Iris pigment epithelial cell (primary cell): ENCODE measurements at regions not wholly inside any gene's neighbourhood (a gene's known extent, or its start where the extent isn't known, plus 50 kb on each side); places are given as distances from the start of the nearest gene placed in this dataset.
"Not testable (repeated sequence)": the region's sequence is repeated elsewhere in the genome, so short reads cannot be mapped to it uniquely, and the experiment has no call there.

Source experiments
- DNase-seq: peaks from one replicate; pipeline ENCODE4 v3.0.0-alpha.2; 2011; ENCODE audit warnings: low read depth

GRCh38 chrX:116872931-116873330, 410.2 kb upstream of the CT83 start:
- peak; percentile 47 for DNase-seq

GRCh38 chrX:116863029-116863428, 400.3 kb upstream of the CT83 start:
- no peak for DNase-seq

GRCh38 chrX:116862340-116862739, 399.6 kb upstream of the CT83 start:
- DNase-seq, result no peak

GRCh38 chrX:116841290-116841689, 378.5 kb upstream of the CT83 start:
- no peak for DNase-seq

- no peak for DNase-seq
Observed at GRCh38 chrX:116827063-116827462, 364.3 kb upstream of the CT83 start.

- no peak for DNase-seq
Observed at GRCh38 chrX:116824785-116825184, 362.0 kb upstream of the CT83 start.

DNA sequence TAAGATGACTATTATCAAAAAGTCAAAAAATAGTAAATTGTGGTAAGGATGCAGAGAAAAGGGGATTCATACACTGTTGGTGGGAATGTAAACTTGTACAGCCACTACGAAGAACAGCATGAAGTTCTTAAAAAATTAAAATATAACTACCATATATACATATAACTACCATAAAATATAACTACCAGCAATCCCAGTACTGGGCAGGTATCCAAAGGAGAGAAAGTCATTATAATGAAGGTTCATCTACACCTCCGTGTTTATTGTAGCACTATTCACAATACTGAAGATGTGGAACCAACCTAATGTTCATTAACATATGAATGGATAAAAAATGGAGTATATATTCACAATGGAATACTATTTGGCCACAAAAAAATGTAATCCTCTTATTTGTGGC, 360.9 kb upstream of the CT83 start:
- DNase-seq, result no peak

GRCh38 chrX:116806288-116806802, 343.6 kb upstream of the CT83 start:
- DNase-seq, result no peak

DNA sequence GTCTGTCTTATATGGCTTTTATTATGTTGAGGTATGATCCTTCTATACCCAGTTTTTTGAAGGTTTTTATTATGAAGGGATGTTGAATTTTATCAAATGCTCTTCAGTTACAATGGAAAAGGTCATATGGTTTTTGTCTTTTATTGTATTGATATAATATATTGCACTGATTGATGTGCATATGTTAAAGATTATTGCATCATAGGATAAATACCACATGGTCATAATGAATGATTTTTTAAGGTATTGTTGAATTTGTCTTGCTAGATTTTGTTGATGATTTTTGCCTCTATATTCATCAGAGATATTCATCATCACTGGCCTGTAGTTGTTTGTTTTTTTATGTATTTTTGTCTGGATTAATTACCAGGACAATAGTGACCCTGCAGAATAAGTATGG, 339.2 kb upstream of the CT83 start:
- DNase-seq, result no peak

DNA sequence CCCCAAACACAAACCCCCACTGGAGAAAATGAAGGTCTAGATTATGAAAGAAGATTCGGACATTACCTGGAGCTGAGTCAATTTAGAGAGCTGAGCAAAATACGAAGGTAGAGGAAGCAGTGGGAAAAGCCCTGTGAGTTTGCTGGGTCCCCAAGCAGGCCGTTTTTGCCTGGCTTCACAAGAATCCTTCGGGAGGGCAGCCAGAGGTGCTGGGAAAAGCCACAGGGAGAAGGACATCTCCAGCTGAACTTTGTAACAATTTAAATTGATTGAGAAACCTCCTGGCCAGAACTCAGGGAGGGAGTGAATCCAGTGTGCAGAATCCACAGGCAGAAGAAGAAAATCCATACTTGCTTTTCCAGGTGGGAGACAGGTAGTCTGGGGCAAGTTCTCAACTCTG, 319.1 kb upstream of the CT83 start:
- DNase-seq, result no peak

GRCh38 chrX:116757491-116757890, 294.7 kb upstream of the CT83 start:
- no peak for DNase-seq

DNA sequence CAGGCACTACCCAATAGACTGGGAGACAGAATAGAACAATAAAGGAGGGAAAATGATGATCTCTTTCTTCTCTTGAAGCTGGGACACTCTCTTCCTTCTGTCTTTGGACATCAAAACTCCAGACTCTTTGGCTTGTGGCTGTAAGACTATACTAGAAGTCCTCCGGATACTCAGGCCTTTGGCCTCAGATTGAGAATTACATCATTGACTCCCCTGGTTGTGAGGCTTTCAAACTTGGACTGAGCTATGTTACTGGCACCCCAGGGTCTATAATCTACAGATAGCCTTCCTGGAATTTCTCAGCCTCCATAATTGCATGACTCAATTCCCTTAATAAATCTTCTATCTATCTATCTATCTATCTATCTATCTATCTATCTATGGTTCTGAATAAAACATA, 294.2 kb upstream of the CT83 start:
- DNase-seq, result no peak

DNA sequence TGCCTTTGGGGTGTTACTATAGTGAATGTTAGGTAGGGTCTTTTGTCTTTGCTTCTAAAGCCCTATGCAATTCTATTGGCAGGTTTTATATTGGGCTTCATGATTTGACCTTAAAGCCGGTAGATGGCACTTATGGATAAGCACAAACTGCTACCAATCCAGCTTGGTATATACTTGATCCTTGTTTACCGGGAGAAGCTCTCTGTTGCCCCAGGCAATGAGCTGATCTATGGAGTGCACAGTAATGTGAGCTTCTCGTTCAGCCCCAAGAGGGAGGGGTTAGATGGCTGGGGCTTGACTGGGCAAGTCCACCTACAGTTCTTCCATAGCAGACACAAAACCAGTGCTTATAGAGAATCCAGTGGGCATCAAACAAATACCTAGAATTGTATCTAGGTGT, 287.2 kb upstream of the CT83 start:
- peak; percentile 11 for DNase-seq

- DNase-seq, result no peak
Observed at GRCh38 chrX:116732214-116732613, 269.4 kb upstream of the CT83 start.

DNA sequence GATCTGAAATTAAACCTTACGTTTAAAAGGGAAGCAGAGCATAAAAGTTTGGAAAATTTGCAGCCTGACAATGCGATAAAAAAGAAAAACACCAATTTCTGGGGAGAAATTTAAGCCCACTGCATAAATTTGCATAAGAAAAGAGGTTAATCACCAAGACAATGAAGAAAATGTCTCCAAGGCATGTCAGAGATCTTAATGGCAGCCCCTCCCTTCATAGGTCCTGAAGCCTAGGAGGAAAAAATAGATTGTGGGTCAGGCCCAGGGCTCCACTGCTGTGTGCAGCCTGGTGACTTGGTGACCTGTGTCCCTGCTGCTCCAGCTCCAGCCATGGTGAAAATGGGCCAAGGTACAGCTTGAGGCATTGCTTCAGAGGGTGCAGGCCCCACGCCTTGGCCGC, 264.0 kb upstream of the CT83 start:
- no peak for DNase-seq

GRCh38 chrX:116694046-116694445, 231.3 kb upstream of the CT83 start:
- no peak for DNase-seq

DNA sequence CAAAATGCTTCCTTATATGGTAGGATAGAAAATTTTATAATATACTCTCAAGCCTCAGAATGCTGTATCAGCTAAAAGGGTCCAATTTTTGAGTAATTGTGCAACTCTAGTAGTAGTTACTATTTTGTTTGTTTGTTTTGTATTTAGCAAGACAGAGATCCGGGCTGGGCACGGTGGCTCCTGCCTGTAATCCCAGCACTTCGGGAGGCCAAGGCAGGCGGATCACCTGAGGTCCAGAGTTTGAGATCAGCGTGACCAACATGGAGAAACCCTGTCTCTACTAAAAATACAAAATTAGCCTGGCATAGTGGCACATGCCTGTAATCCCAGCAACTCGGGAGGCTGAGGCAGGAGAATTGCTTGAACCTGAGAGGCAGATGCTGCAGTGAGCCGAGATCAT, 216.8 kb upstream of the CT83 start:
- not testable (repeated sequence) for DNase-seq

DNA sequence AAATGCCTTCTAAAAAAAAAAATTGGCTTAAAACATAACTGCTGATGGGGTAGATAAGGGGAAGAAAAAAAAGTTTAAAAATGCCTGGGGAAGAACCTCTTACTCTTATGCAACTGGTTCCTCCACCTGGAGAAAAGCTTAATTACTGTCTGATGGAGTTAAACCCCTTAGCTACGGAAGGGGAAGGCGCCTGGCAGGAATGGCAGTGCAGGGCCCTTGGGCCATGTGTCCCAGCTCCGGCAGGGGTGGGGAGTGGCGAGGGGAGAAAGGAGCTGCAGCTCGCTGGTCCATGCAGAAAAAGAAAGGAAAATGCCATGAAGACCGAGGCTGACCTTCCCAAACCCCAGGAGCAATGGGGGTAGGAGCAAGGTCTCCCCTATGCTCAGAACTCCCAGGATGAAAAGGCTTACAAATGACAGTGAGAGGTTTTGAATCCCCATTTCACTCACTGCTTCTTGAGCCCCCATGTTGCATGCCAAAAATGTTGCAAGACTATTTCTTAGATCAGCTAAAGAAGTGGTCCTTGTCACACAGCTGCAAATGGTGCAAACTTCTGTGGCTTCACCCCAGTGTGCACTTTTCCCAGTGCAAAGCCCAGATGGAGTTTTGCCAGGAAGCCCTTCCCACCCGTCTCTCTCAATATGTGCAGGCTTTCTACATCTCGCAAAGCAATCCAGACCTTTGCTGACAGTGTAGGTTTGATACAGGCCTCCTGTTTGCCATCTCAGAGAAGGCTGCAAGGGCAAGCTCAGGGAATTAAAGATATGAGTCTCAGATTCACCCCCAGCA, 204.8 kb upstream of the CT83 start:
- DNase-seq, result no peak

DNA sequence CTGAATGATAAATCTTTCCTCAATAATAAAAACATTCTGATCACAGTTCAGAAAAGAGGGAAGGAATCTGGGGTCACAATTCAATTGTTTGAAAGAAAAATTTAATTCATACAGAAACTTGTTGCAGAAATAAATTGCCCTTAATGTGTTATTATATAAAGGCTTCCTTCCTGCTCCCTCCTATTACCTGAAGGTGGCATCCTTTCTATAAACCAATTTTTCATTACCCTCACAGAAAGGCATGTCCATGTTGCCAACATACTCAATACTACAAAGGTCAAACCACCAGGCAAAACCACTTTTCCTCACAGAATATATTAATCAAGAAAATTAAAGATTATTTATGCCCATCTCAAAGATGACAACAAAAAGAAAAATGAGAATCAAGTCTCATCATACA, 194.3 kb upstream of the CT83 start:
- DNase-seq, result no peak

DNA sequence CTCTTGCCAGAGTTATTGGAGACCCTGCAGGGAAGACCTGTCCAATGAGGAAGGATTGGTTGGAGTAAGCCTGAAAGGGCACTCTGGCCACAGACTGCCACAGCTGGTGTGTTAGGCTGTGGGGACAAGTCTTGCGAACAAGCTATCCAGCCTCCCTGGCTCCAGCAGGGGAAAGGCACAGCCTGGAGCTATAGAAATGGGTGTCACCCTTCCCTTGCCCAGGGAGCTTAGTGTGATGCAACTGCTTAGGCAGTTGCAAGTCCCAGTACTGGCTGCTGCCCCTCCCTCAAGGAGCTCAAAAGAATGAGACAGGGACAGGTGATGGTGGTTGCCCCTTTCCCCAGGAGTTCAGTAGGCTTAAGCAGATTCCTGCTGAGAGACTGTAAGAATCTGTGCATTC, 165.7 kb upstream of the CT83 start:
- DNase-seq, result no peak

GRCh38 chrX:116618546-116618945, 155.8 kb upstream of the CT83 start:
- no peak for DNase-seq

DNA sequence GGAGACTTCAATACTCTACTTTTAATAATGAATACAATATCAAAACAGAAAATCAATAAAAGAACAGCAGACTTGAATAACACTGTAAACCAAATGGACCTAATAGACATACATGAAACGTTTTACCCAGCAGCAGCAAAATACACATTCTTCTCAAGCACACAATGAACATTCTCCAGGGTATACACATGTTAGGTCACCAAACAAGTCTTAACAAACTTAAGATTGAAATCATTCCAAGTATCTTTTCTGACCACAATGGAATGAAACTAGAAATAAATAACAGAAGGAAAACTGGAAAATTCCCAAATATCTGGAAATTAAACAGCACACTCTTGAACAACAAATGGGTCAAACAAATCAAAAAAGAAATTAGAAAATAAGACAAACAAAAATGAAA, 145.0 kb upstream of the CT83 start:
- peak; percentile 5 for DNase-seq

DNA sequence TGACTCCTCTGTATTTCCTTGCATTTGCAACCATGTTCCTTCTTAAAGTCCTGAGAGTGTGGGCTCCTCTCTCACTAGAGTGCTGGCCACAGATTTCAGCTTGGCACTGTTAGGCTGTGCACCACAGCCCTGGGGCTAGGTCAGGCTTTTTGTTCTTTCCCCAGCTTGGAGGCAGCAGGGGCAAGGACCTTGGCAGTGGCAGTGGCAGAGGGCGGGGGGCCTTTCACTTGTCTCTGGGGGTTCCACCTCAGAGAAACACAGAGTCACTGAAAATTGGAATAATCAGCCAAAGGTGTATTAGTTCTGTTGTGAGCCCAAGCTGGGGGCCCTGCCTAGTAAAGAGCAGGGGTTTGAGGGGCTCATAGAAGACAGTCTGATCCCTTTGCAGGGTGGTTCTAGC, 142.8 kb upstream of the CT83 start:
- no peak for DNase-seq

GRCh38 chrX:116596010-116596409, 133.2 kb upstream of the CT83 start:
- no peak for DNase-seq
